IgD-negative memory B cell (primary cell): ENCODE measurements at regions not wholly inside any gene's neighbourhood (a gene's known extent, or its start where the extent isn't known, plus 50 kb on each side); places are given as distances from the start of the nearest gene placed in this dataset.
"Not testable (repeated sequence)": the region's sequence is repeated elsewhere in the genome, so short reads cannot be mapped to it uniquely, and the experiment has no call there.

Experiments
- H3K27ac Mint-ChIP-seq, 3 donors: one replicate each; pipeline ENCODE4 v1.8.0; 2020 to 2022; ENCODE audit warnings: mild to moderate bottlenecking in 3 of 3, mixed read lengths in 3 of 3, moderate library complexity in 1 of 3
- H3K27me3 Mint-ChIP-seq: one replicate; pipeline ENCODE4 v1.8.0; 2021; ENCODE audit warnings: mixed read lengths
- H3K36me3 Mint-ChIP-seq: one replicate; pipeline ENCODE4 v1.8.0; 2020; ENCODE audit warnings: mild to moderate bottlenecking, mixed read lengths
- H3K4me1 Mint-ChIP-seq, 3 donors: one replicate each; pipeline ENCODE4 v1.8.0; 2020 to 2022; ENCODE audit warnings: mixed read lengths in 3 of 3, mild to moderate bottlenecking in 1 of 3
- H3K4me3 Mint-ChIP-seq, 4 donors: one replicate each; pipeline ENCODE4 v1.8.0; 2020 to 2022; ENCODE audit warnings: mild to moderate bottlenecking in 4 of 4, mixed read lengths in 4 of 4, moderate library complexity in 3 of 4
- H3K9me3 Mint-ChIP-seq, 3 donors: one replicate each; pipeline ENCODE4 v1.8.0; 2020 to 2021; ENCODE audit warnings: mixed read lengths in 3 of 3, mild to moderate bottlenecking in 1 of 3

DNA sequence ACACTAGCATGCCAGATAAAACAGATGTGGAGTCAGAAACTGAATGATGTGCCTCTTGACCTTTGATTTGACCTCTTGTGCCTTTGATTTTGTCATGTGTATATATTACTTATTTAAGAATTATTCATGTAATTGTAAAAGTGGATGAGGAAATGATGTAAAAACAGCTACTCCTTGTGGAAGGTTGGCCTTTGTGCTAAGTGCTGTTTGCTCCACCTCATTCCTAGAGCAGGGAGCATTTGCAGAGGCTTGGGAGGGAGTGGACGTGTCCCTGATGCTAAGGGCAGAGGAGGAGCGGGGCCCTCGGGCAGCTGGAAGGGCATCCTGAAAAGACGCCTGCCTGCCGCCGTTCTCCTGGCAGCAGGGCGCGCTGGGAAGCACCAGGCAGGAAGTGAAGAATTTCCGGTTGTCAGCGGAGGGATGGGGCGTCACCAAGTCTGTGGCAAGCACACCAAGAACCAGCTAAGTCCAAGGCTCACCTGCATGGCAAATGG lies 197.6 kb upstream of the ZNF32 start:
- no peak overlapping the region for H3K27ac Mint-ChIP-seq
- peak overlapping the region in 1 of 4 donors; percentile 45 for H3K4me3 Mint-ChIP-seq
- no peaks in the 10 kb centered on the region for H3K36me3 Mint-ChIP-seq
- peaks cover 0 to 2% (median 0%) of the 10 kb centered on the region in 3 donors for H3K9me3 Mint-ChIP-seq
- peaks cover 6% of the 10 kb centered on the region for H3K27me3 Mint-ChIP-seq
- H3K4me1 Mint-ChIP-seq, result peaks cover 0 to 1% (median 0%) of the 10 kb centered on the region in 3 donors

DNA sequence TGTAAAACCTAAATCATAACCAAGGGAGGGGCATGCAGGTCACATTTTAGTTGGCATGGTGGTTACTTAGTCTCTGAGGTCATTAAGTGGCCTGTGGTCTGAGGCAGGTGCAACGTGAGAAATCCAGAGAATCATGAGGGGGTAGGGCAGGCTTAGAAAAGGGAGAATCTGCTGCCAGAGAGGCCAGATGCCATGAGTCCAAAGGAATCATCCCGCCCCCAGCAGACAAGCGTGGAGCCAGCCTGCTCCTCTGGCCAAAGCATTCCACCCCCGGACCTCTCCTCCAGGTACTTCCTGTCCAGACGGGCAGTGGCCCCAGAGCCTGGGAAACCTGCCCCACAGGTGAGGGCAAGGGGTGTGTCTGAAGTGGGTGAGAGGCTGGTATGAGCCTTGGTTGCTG lies 196.4 kb upstream of the ZNF32 start:
- Mint-ChIP-seq H3K4me1 (peaks cover 0 to 1% (median 0%) of the 10 kb centered on the region in 3 donors), H3K27ac (no peak overlapping the region), H3K36me3 (no peaks in the 10 kb centered on the region), H3K9me3 (peaks cover 0 to 2% (median 0%) of the 10 kb centered on the region in 3 donors), H3K27me3 (peaks cover 8% of the 10 kb centered on the region), H3K4me3 (no peak overlapping the region)

DNA sequence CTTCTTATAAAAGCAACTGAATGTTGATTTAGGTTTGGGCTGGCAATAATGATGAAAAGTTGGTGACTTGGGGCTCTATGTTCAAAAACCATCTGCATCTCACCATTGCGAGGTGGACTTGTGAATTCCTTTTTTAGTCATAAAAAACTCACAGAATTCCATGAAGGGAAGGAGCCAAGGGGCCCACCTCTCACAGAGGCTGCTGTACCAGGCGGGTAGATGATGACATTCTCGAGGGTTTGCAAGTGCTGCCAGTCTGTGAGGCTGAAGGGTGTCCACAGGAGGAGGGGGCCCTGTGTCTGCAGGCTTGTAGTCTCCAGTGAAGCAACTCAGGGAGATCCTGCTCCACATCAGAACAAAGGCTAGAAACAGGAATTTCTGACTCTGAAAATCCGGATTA lies 195.5 kb upstream of the ZNF32 start:
- Mint-ChIP-seq H3K4me1 (peaks cover 0 to 1% (median 0%) of the 10 kb centered on the region in 3 donors), H3K9me3 (no peaks in the 10 kb centered on the region), H3K4me3 (no peak overlapping the region), H3K27ac (no peak overlapping the region), H3K36me3 (no peaks in the 10 kb centered on the region), H3K27me3 (peaks cover 9% of the 10 kb centered on the region)

DNA sequence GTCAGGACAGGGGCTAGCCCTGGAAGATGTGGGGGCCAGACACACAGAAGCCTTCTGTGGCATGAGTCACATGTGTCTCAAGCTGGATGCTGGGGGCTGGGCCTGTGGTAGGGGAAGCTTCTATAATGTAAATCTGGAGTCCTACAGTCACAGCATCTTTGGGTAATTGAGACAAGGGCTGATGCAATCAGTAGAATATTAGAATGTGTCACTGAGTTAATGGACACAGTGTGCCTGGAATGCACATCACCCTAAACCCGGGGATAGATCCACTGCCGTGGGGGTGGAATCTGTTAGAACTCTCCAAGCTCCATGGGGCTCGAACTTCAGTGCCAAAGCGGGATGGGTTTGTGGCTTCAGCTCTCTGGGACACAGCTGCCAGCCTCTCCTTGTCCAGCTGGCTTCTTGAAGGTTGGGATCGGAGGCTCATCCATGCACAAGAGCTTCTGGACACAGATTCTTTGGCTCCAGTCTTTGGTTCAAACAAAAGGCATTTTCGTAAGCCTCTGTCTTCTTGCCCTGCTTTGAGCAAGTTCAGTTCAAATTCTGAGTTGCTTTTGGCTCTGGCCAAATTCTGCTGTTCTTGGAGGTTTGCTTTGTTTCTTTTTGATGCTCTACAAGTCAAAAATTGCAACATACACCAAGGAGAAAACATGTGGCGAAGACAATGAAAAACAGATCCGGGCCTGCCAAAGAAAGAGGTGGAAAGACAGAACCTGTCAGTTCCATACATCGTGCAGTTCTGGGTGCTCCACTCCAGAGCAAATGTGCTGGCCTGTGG lies 194.8 kb upstream of the ZNF32 start:
- H3K27ac Mint-ChIP-seq, result no peak overlapping the region
- no peak overlapping the region for H3K4me3 Mint-ChIP-seq
- H3K36me3 Mint-ChIP-seq, result no peaks in the 10 kb centered on the region
- H3K9me3 Mint-ChIP-seq, result no peaks in the 10 kb centered on the region
- H3K4me1 Mint-ChIP-seq, result peaks cover 0 to 1% (median 0%) of the 10 kb centered on the region in 3 donors
- peaks cover 7% of the 10 kb centered on the region for H3K27me3 Mint-ChIP-seq

DNA sequence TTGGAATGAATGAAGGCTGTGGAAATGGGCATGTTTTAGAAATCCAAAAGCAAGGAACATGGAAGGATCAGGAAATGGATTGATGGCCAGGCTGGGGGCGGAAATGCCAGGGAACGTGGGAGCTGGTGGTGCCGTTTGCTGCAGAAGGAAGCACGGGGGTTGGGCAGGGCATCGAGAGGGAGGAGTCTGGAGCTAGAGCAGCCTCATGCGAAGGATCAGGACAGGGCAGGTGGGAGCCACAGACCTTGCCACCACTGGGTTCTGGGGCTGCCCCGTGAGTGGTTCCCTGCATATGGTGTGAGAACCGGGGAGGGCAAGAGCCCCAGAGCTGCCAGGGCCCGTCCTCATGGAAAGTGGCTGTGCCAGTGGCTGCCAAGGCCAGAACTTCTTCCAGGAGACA lies 193.8 kb upstream of the ZNF32 start:
- Mint-ChIP-seq H3K27ac (peak overlapping the region in 1 of 3 donors; percentile 80), H3K36me3 (no peaks in the 10 kb centered on the region), H3K4me3 (peak overlapping the region in 1 of 4 donors; percentile 47), H3K27me3 (peaks cover 10% of the 10 kb centered on the region), H3K4me1 (peaks cover 0 to 1% (median 0%) of the 10 kb centered on the region in 3 donors), H3K9me3 (no peaks in the 10 kb centered on the region)

DNA sequence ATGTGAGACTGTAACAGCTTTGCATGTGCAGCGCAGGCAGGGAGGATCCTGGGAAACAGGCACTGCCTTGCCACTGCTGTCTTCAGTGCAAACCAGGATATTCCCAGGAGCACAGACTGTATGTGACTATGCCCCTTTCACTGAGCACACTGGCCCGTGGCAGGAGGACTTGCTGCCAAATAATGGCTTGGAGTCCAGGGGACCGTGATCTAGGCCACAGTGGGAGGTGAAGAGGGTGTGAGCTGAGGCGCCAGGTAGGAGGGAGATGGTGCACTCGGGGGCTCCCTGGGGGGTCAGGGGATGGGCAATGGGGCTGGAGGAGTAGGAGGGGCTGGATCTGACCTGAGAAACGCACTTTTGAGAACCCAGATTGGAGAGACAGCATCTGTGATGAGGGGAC lies 193.4 kb upstream of the ZNF32 start:
- H3K36me3 Mint-ChIP-seq, result no peaks in the 10 kb centered on the region
- peaks cover 0 to 1% (median 0%) of the 10 kb centered on the region in 3 donors for H3K4me1 Mint-ChIP-seq
- H3K4me3 Mint-ChIP-seq, result no peak overlapping the region
- H3K27ac Mint-ChIP-seq, result peak overlapping the region in 1 of 3 donors; percentile 80
- peaks cover 13% of the 10 kb centered on the region for H3K27me3 Mint-ChIP-seq
- no peaks in the 10 kb centered on the region for H3K9me3 Mint-ChIP-seq

DNA sequence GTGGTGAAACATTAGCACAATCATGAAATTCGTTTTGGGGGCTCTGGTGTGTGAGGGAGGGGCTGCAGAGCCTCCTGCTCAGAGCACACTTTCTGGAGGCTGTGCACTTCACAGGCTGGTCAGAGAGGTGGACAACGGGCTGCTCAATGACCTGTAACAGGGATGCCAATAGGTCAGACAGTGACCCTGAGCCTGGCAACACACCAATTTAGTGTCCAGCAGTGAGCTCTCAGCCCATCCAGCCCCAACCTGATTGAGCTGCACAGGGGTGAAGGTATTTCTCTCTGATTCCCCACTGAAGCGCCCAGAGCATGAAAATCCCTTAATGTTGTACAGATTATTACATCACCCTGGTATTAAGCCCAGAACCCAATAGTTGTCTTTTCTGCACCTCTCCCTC lies 191.3 kb upstream of the ZNF32 start:
- Mint-ChIP-seq H3K27me3 (peaks cover 13% of the 10 kb centered on the region), H3K9me3 (peaks cover 0 to 4% (median 0%) of the 10 kb centered on the region in 3 donors), H3K27ac (no peak overlapping the region), H3K4me3 (no peak overlapping the region), H3K36me3 (no peaks in the 10 kb centered on the region), H3K4me1 (no peaks in the 10 kb centered on the region)

DNA sequence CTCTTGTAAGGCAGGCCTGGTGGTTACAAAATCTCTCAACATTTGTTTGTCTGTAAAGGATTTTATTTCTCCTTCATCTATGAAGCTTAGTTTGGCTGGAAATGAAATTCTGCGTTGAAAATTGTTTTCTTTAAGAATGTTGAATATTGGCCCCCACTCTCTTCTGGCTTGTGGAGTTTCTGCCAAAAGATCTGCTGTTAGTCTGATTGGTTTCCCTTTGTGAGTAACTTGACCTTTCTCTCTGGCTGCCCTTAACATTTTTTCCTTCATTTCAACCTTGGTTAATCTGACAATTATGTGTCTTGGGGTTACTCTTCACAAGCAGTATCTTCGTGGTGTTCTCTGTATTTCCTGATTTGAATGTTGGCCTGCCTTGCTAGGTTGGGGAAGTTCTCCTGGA lies 186.1 kb upstream of the ZNF32 start:
- H3K4me3 Mint-ChIP-seq, H3K4me1 Mint-ChIP-seq, H3K9me3 Mint-ChIP-seq, H3K27me3 Mint-ChIP-seq, H3K36me3 Mint-ChIP-seq: not testable (repeated sequence)
- H3K27ac Mint-ChIP-seq, result peak overlapping the region in 1 of 3 donors; percentile 12

DNA sequence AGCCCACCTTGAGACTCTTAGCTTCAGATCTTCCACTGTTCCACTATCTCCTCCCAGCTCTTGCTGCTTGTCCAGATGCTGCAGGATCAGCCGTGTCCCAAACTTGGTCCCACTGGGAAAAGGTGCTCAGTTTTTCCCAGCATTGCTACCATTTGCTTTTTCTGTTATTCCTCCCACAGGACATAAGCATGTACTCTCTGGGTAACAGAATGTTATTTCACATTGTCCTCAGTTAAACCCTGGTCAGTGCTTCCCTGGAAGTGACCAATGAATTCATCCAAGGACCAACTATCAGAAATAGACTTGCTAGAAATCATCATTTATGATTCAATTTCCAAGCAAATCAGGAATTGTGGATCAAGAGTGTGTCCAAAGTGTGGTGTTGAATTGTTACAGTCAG lies 179.2 kb upstream of the ZNF32 start:
- Mint-ChIP-seq H3K9me3 (peaks cover 0 to 4% (median 2%) of the 10 kb centered on the region in 3 donors), H3K4me1 (no peaks in the 10 kb centered on the region), H3K36me3 (no peaks in the 10 kb centered on the region), H3K4me3 (no peak overlapping the region), H3K27ac (no peak overlapping the region), H3K27me3 (peaks cover 2% of the 10 kb centered on the region)

DNA sequence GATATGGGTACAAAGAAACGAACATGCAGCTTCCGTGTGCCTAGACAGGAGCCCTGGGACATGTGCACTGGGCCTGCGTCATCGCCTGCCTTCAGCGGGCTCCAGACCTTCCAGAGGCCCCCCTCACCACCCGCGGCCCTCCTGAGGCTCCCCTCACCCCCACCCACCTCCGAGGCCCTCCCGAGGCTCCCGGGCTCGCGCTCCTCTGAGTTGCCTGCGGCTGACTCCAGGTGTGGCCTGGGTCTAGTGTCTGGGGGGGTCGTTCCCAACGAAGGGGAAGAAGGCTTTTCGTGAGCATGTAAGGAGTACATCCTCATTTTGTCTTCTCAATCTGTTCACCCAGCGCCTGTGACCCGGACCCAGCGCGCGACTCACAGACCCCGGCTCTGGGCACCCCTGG lies 177.3 kb upstream of the ZNF32 start:
- Mint-ChIP-seq H3K4me3 (no peak overlapping the region), H3K27me3 (peaks cover 2% of the 10 kb centered on the region), H3K36me3 (no peaks in the 10 kb centered on the region), H3K9me3 (peaks cover 0 to 4% (median 2%) of the 10 kb centered on the region in 3 donors), H3K4me1 (no peaks in the 10 kb centered on the region), H3K27ac (no peak overlapping the region)

DNA sequence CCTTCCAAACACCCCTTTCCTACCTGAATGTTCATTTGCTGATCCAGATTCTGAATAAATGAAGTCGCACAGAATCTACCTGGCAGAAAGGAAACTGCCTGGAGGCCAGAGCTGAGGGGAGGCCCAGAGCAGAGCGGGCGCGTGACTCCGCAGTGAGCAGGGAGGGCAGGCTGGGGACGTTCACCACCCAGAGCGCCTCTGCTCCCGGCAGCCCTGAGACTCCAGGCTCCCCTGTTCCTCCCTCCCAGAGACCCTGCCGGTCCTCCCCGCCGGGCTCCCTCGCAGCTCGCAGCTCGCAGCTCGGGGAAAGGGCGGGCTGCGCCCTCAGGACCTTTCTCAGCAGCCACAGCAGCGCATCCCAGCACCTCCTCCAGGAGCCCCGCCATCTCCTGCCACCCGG lies 176.7 kb upstream of the ZNF32 start:
- Mint-ChIP-seq H3K9me3 (peaks cover 0 to 2% (median 0%) of the 10 kb centered on the region in 3 donors), H3K36me3 (no peaks in the 10 kb centered on the region), H3K27me3 (peaks cover 2% of the 10 kb centered on the region), H3K4me1 (no peaks in the 10 kb centered on the region), H3K4me3 (no peak overlapping the region), H3K27ac (no peak overlapping the region)

DNA sequence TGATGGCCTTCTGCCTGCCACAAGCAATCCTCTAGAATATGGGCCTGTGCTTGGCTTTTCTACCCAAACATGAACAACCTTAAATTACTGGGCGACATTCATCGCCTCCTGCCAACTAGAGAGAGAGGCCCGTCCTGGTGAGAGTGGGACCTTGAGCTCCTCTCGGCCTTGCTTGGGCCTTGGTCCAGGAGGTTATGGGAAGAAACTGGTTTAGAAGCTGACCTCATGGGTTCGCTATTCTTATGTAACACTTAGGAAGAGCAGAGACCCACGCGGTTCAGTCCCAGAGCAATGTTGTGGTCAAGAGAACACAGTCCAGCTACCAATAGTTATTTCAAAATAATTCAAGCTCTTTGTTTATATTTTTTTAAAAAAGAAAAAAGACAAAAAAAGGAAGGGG lies 176.3 kb upstream of the ZNF32 start:
- H3K36me3 Mint-ChIP-seq, result no peaks in the 10 kb centered on the region
- H3K27me3 Mint-ChIP-seq, result peaks cover 2% of the 10 kb centered on the region
- peaks cover 0 to 2% (median 0%) of the 10 kb centered on the region in 3 donors for H3K9me3 Mint-ChIP-seq
- no peak overlapping the region for H3K27ac Mint-ChIP-seq
- no peaks in the 10 kb centered on the region for H3K4me1 Mint-ChIP-seq
- H3K4me3 Mint-ChIP-seq, result no peak overlapping the region

DNA sequence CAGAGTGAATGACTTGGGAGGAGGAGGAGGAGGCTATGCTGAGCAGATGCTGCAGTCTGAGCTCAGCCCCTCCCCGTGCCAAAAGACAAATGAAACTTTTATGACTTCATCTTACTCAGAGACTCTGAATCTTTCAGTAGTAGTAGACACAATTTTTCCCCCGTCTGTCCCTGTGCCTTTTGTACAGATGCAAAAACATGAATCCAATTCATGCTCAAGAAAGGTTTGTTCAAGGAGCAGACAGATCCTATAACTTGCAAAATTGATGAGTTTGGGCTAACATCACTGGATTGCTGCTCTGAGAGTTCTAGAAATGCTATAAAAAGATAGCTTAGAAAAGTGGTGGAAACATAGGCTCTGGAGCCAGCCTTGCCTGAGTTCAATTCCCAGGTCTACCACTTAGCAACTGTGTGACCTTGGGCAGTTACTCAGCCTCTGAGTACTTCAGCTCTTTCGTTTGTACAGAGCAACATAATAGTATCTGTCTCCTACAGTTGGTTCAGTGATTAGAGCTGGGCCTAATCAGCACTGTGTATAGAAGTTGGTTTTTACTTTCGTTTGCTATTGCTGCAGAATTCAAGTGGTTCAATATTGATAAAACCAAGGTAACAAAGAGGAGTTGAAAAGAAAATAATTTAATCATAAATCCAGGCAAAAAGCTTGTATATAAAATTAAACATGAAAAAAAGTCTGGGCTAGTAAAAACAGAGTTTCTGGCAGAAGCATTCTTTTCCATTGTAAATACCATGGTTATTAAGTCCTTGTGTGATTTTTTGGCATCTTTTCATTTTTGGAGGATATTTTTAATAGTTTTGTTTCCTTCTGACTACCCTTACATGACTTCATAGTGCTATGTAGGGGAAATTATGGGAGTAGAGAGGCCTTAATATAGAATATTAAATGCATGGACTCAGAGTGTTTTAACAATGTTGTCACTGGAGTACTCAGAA lies 174.2 kb upstream of the ZNF32 start:
- H3K27ac Mint-ChIP-seq, result peak overlapping the region in 1 of 3 donors; percentile 0

DNA sequence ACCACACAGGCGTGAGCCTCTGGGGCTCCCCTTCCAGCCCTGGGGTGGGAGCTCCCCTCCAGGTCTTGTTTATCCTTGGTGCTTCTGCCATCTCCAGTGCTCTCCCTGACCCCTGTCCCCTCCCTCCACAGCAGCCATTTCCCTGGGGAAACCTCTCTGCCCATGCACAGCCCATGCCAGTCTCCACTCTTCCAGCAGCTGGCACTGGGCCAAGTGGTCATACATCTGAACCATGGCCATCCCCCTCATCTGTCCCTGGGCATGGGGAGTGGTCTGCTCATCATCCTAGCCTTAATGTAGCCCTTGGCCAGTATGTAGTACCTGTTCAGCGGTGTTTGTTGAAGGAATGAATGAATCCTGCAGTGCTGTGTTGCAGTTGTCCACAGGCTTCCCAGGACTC lies 172.4 kb upstream of the ZNF32 start:
- no peak overlapping the region for H3K4me3 Mint-ChIP-seq
- no peak overlapping the region for H3K27ac Mint-ChIP-seq
- peaks cover 4% of the 10 kb centered on the region for H3K27me3 Mint-ChIP-seq
- no peaks in the 10 kb centered on the region for H3K9me3 Mint-ChIP-seq
- H3K4me1 Mint-ChIP-seq, result peaks cover 6 to 8% (median 6%) of the 10 kb centered on the region in 3 donors
- H3K36me3 Mint-ChIP-seq, result no peaks in the 10 kb centered on the region

More for the DNA sequence above, 174.2 kb upstream of the ZNF32 start:
- Mint-ChIP-seq H3K9me3 (no peaks in the 10 kb centered on the region), H3K27me3 (peaks cover 3% of the 10 kb centered on the region), H3K4me3 (no peak overlapping the region), H3K4me1 (no peaks in the 10 kb centered on the region), H3K36me3 (no peaks in the 10 kb centered on the region)

DNA sequence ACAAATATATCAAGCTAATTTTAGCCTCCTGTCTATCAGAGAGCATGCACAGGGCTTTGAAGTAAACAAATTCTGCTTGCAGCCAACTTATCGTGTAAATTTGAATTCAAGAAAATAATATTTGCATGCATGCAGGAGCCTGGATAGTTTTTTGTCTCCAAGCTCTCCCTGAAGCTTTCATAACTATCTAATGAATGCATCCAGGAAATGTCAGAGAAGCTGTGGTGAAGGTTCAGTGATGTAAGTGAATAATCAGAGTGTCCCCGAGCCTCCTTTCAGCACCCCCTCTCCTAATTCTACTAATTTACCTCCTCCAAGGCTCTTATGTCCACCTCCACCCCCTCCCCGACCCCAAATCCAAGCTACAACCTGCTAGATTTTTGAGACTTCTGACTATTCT lies 172.0 kb upstream of the ZNF32 start:
- no peaks in the 10 kb centered on the region for H3K36me3 Mint-ChIP-seq

More for the DNA sequence above, 172.0 kb upstream of the ZNF32 start:
- H3K27me3 Mint-ChIP-seq, result peaks cover 4% of the 10 kb centered on the region
- H3K4me3 Mint-ChIP-seq, result no peak overlapping the region
- H3K27ac Mint-ChIP-seq, result no peak overlapping the region
- H3K9me3 Mint-ChIP-seq, result no peaks in the 10 kb centered on the region
- peaks cover 6 to 13% (median 10%) of the 10 kb centered on the region in 3 donors for H3K4me1 Mint-ChIP-seq
